GF-D8 (cell line): ENCODE measurements at regions not wholly inside any gene's neighbourhood (a gene's known extent, or its start where the extent isn't known, plus 50 kb on each side); places are given as distances from the start of the nearest gene placed in this dataset.

Source experiments
- DNase-seq: peaks from one replicate; lab custom pipeline; 2025; lab: John Stamatoyannopoulos, UW

GRCh38 chr3:8254489-8254888, 247.1 kb upstream of the LMCD1 start:
- DNase-seq = no peak

- DNase-seq = no peak
Measured at GRCh38 chr3:8255725-8256124, 245.9 kb upstream of the LMCD1 start.

- DNase-seq = no peak
Measured at GRCh38 chr3:8256441-8257071, 245.1 kb upstream of the LMCD1 start.

GRCh38 chr3:8261018-8261417, 240.6 kb upstream of the LMCD1 start:
- DNase-seq = no peak

- no peak for DNase-seq
Measured at GRCh38 chr3:8266730-8267131, 234.9 kb upstream of the LMCD1 start.

GRCh38 chr3:8273479-8273878, 228.1 kb upstream of the LMCD1 start:
- DNase-seq = no peak

- no peak for DNase-seq
Measured at GRCh38 chr3:8276056-8276455, 225.6 kb upstream of the LMCD1 start.

GRCh38 chr3:8276506-8276905, 225.1 kb upstream of the LMCD1 start:
- no peak for DNase-seq

GRCh38 chr3:8278448-8278847, 223.2 kb upstream of the LMCD1 start:
- DNase-seq = no peak

- DNase-seq = no peak
Measured at GRCh38 chr3:8279476-8279875, 222.1 kb upstream of the LMCD1 start.

- DNase-seq = no peak
Measured at GRCh38 chr3:8279886-8280550, 221.6 kb upstream of the LMCD1 start.

- DNase-seq = no peak
Measured at GRCh38 chr3:8282541-8283165, 219.0 kb upstream of the LMCD1 start.

GRCh38 chr3:8283193-8283592, 218.4 kb upstream of the LMCD1 start:
- no peak for DNase-seq

- DNase-seq = no peak
Measured at GRCh38 chr3:8286086-8286485, 215.5 kb upstream of the LMCD1 start.

- no peak for DNase-seq
Measured at GRCh38 chr3:8286749-8287148, 214.9 kb upstream of the LMCD1 start.

- DNase-seq = no peak
Measured at GRCh38 chr3:8290611-8291010, 211.0 kb upstream of the LMCD1 start.

- DNase-seq = no peak
Measured at GRCh38 chr3:8296461-8296860, 205.2 kb upstream of the LMCD1 start.

GRCh38 chr3:8298021-8298954, 203.3 kb upstream of the LMCD1 start:
- DNase-seq = no peak

- DNase-seq = peak; percentile 4
Measured at GRCh38 chr3:8301977-8302735, 199.5 kb upstream of the LMCD1 start.

- no peak for DNase-seq
Measured at GRCh38 chr3:8303466-8303865, 198.2 kb upstream of the LMCD1 start.

- no peak for DNase-seq
Measured at GRCh38 chr3:8305371-8305770, 196.3 kb upstream of the LMCD1 start.
